ENCODE measurements at regions not wholly inside any gene's neighbourhood (a gene's known extent, or its start where the extent isn't known, plus 50 kb on each side); places are given as distances from the start of the nearest gene placed in this dataset.

DNA sequence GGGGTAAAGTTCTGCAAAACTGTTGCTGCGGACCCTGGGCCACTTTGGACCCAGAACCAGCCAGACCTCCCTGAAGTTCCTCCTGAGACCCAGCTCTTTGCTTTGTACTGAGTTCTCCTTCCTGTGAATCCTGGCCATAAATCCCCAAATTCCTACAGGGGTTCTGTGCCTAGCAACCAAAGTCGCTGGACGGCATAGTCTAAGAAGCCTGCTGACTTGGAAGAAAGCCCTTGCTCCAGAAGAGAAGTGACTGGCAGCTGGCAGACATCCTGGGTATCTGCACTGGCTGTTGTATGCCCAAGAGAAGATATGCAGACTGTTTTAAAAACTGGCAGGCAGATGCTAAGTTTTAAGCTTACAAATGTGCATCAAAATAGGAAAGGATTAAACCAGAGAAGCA, 99.9 kb upstream of the SLC24A4 start:
- TF ChIP-seq, protein P1, sequence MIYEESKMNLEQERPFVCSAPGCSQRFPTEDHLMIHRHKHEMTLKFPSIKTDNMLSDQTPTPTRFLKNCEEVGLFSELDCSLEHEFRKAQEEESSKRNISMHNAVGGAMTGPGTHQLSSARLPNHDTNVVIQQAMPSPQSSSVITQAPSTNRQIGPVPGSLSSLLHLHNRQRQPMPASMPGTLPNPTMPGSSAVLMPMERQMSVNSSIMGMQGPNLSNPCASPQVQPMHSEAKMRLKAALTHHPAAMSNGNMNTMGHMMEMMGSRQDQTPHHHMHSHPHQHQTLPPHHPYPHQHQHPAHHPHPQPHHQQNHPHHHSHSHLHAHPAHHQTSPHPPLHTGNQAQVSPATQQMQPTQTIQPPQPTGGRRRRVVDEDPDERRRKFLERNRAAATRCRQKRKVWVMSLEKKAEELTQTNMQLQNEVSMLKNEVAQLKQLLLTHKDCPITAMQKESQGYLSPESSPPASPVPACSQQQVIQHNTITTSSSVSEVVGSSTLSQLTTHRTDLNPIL (CRISPR knock-in tag; IDR thresholded peaks at IDR 0.05; ENCODE audit: low read depth), result no peak
- TF ChIP-seq ARNTL (CRISPR knock-in tag; IDR thresholded peaks at IDR 0.05; ENCODE audit: borderline replicate concordance, low read depth) (no peak), SNAI2 (CRISPR knock-in tag; IDR thresholded peaks at IDR 0.05) (no peak), CSDC2 (CRISPR knock-in tag; IDR thresholded peaks at IDR 0.05) (no peak), PATZ1 (CRISPR knock-in tag; IDR thresholded peaks at IDR 0.05; ENCODE audit: borderline replicate concordance) (no peak), ZFP3 (CRISPR knock-in tag; IDR thresholded peaks at IDR 0.05) (no peak), GLIS3 (CRISPR knock-in tag; IDR thresholded peaks at IDR 0.05) (no peak), TOX (CRISPR knock-in tag; IDR thresholded peaks at IDR 0.05; ENCODE audit: borderline replicate concordance) (no peak), ZFP30 (CRISPR knock-in tag; IDR thresholded peaks at IDR 0.05) (no peak), POU6F1 (CRISPR knock-in tag; IDR thresholded peaks at IDR 0.05; ENCODE audit: borderline replicate concordance, low read depth) (no peak), CSRNP3 (CRISPR knock-in tag; IDR thresholded peaks at IDR 0.05) (no peak)
